GM19099 (cell line): ENCODE measurements at regions not wholly inside any gene's neighbourhood (a gene's known extent, or its start where the extent isn't known, plus 50 kb on each side); places are given as distances from the start of the nearest gene placed in this dataset.

Experiments used
- POLR2A ChIP-seq: IDR thresholded peaks from 3 replicates; pipeline ENCODE4 v1.6.1; 2011; ENCODE audit warnings: low read depth; ENCODE audit not compliant: insufficient read length; ENCODE audit errors: extremely low read depth

GRCh38 chr2:7916670-7917069, 765.2 kb upstream of the ID2 start:
- TF ChIP-seq POLR2A: no peak

GRCh38 chr2:7919510-7919909, 762.3 kb upstream of the ID2 start:
- no peak for TF ChIP-seq POLR2A

- no peak for TF ChIP-seq POLR2A
Observed at GRCh38 chr2:7924023-7924762, 757.7 kb upstream of the ID2 start.

- no peak for TF ChIP-seq POLR2A
Observed at GRCh38 chr2:7925506-7925905, 756.4 kb upstream of the ID2 start.

GRCh38 chr2:7927691-7928090, 754.2 kb upstream of the ID2 start:
- TF ChIP-seq POLR2A: no peak

- no peak for TF ChIP-seq POLR2A
Observed at GRCh38 chr2:7929281-7929680, 752.6 kb upstream of the ID2 start.

GRCh38 chr2:7930800-7931635, 750.8 kb upstream of the ID2 start:
- TF ChIP-seq POLR2A: no peak

- no peak for TF ChIP-seq POLR2A
Observed at GRCh38 chr2:7931808-7932207, 750.0 kb upstream of the ID2 start.

- TF ChIP-seq POLR2A: no peak
Observed at GRCh38 chr2:7933672-7934071, 748.2 kb upstream of the ID2 start.

GRCh38 chr2:7934476-7934875, 747.4 kb upstream of the ID2 start:
- no peak for TF ChIP-seq POLR2A

GRCh38 chr2:7937082-7937481, 744.8 kb upstream of the ID2 start:
- no peak for TF ChIP-seq POLR2A

GRCh38 chr2:7940723-7941122, 741.1 kb upstream of the ID2 start:
- TF ChIP-seq POLR2A: no peak

GRCh38 chr2:7943446-7943845, 738.4 kb upstream of the ID2 start:
- TF ChIP-seq POLR2A: no peak

- TF ChIP-seq POLR2A: no peak
Observed at GRCh38 chr2:7945026-7945425, 736.8 kb upstream of the ID2 start.

GRCh38 chr2:7950035-7950612, 731.7 kb upstream of the ID2 start:
- no peak for TF ChIP-seq POLR2A

- TF ChIP-seq POLR2A: no peak
Observed at GRCh38 chr2:7951001-7951400, 730.9 kb upstream of the ID2 start.
